GM21786 (cell line): ENCODE measurements at regions not wholly inside any gene's neighbourhood (a gene's known extent, or its start where the extent isn't known, plus 50 kb on each side); places are given as distances from the start of the nearest gene placed in this dataset.
"Not testable (repeated sequence)": the region's sequence is repeated elsewhere in the genome, so short reads cannot be mapped to it uniquely, and the experiment has no call there.

Source experiments
- ATAC-seq: cut with Tn5 transposase; IDR thresholded peaks from one replicate; pipeline ENCODE4 v1.9.1; 2021; ENCODE audit not compliant: unreplicated experiment

- not testable (repeated sequence) for ATAC-seq
Observed at GRCh38 chr16:62780081-62780480, 743.8 kb upstream of the CDH8 start.

GRCh38 chr16:62764572-62764971 is 728.3 kb upstream of the CDH8 start:
- ATAC-seq = no peak

DNA sequence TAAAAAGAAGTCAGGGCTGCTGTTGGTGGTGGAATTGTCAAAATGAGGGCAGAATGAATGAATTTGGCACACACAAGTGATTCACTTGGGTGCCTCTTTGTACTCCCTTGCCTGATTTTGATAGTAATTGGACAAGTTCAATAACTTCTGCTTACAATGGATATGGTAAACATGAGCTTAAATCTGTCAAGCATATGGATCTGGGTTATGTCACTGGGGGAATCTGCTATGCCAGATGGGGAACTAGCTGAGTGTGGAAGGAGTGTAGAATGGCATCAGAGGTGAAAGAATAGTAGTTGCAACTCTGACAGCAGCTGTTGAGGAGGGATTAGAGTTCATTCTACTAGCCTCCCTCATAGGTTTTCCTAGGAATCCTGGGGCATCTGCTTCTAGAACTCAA is 724.2 kb upstream of the CDH8 start:
- ATAC-seq = no peak

- ATAC-seq = no peak
Observed at GRCh38 chr16:62755938-62756337, 719.7 kb upstream of the CDH8 start.

DNA sequence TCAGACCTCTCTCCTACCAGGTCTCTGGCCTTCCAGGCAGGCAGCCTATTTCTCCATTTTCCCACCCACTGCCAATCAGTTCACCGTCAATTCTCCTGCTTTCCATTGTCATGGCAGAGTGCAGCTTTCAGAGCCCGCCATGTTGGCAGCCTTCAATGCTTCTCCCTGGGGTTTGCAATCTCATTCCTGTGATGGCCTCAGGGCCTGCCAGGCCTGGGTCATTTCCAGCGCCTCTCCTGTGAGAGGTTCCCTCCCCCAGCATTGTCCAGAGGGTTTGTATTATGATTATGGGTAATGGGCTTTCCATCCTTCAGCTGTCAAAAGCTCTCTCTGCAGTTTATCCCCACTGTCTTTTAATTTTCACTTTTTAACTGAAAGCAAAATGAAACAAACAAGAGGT is 716.6 kb upstream of the CDH8 start:
- no peak for ATAC-seq

- no peak for ATAC-seq
Observed at GRCh38 chr16:62751218-62751617, 715.0 kb upstream of the CDH8 start.

DNA sequence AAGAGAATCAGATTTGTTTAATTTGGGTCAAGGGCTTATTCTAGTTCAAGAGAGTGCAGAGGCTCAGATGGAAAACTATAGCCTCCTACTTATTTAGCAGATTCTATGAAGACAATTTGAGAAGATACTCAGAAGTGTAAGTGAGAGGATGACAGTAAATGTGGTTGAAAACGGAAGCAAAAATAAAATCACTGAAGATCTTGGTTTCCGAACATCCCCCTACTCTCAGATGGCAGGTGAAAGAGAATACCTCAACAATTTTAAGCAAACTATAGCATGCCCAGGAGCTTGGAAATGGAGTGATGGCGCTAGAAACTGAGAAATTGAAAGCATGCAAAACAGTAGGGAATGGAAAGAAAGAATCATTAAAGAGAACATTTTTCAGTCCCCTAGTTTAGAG is 705.5 kb upstream of the CDH8 start:
- no peak for ATAC-seq

DNA sequence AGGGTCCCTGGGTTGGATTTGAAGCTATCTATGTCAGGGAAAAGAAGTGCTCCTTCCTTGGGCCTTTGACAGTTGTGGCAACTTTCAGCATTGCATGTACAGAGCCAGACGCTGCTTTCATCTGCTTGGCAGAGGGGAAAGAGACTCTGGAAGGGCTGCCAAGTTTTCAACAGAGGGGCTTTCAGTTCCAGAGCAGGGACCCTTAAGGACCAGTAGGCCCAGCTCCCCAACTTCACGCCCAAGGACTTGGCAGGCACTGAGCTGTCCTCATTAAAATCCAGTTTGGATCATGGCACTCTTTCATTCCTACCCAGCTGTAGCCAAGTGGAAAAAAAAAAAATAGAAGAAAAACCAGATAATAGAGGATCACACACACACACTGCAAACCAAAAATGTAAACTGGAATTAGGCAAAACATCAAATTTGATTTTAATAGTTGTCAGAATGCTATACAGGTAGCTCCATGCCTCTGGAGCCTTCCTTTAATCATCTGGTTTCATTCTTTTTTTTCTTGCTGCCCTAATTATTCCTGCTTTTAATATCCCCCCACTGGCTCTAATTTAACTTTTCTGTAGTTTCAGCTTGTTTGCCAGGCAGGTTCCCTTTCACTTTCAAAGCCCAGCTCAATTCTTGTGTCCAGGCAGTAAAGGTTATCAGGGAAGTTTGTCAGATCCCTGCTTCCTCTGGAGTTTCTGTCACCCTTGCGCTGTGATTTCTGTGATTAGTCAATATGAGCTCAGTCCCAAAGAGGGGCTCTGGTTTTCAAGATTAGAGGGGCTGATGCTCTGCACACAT is 702.6 kb upstream of the CDH8 start:
- ATAC-seq = no peak

- ATAC-seq = no peak
Observed at GRCh38 chr16:62732092-62732491, 695.9 kb upstream of the CDH8 start.

GRCh38 chr16:62724670-62725269 is 688.5 kb upstream of the CDH8 start:
- ATAC-seq = not testable (repeated sequence)

DNA sequence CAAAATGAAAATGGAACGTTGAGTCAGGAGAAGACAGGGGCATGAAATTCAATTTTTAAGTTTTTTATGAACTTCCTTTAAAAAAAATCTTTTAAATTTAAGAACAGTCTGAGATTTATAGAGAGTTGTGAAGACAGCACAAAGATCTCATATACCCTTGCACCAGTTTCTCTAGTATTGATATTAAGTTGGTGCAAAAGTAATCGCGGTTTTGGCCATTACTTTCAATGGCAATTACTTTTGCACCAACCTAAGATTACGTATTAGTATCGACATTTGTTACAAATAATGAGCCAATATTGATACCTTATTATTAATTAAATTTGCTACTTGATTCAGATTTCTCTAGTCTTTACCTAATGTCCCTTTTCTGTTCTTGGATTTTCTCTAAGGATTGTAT is 684.4 kb upstream of the CDH8 start:
- ATAC-seq = no peak

GRCh38 chr16:62717026-62717425 is 680.8 kb upstream of the CDH8 start:
- ATAC-seq = no peak

DNA sequence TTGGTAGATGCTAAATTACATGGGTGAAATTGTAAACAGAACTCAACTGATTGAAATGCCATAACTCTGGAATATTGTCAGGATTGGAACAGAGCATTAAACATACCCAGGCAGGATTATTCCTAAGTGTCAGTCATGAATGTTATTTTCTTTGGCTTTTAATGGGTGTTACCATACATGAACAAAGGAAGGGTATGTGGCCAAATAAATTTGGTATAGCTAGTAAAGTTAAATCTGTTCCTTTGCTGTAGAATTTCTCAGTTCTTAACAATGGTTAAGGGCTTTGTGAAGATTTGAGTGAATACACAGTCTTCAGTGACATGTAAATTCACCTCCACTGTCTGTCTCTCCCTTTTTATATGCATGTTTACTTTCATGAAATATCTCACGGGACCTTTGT is 679.5 kb upstream of the CDH8 start:
- ATAC-seq = no peak

- ATAC-seq = no peak
Observed at GRCh38 chr16:62712566-62712965, 676.3 kb upstream of the CDH8 start.

- no peak for ATAC-seq
Observed at GRCh38 chr16:62711797-62712196, 675.6 kb upstream of the CDH8 start.

DNA sequence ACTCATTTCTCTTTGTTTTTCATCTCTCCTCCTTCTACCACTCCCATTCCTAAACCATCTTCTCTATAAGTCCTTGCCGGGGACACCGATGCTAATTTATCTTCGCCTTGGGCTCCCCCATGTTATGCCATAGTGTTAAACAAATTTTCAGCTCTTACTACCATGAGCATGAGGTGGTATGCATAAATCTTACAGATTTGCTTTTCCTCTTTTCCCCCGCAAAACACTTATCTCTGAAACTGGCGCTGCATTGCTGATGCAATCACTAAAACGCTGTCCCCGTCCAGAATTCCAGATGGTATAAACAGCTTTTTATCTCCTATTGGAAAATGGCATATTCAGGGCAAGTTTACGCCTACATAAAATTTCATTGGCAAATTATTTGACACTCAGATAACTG is 673.6 kb upstream of the CDH8 start:
- no peak for ATAC-seq

GRCh38 chr16:62701426-62701825 is 665.2 kb upstream of the CDH8 start:
- no peak for ATAC-seq

DNA sequence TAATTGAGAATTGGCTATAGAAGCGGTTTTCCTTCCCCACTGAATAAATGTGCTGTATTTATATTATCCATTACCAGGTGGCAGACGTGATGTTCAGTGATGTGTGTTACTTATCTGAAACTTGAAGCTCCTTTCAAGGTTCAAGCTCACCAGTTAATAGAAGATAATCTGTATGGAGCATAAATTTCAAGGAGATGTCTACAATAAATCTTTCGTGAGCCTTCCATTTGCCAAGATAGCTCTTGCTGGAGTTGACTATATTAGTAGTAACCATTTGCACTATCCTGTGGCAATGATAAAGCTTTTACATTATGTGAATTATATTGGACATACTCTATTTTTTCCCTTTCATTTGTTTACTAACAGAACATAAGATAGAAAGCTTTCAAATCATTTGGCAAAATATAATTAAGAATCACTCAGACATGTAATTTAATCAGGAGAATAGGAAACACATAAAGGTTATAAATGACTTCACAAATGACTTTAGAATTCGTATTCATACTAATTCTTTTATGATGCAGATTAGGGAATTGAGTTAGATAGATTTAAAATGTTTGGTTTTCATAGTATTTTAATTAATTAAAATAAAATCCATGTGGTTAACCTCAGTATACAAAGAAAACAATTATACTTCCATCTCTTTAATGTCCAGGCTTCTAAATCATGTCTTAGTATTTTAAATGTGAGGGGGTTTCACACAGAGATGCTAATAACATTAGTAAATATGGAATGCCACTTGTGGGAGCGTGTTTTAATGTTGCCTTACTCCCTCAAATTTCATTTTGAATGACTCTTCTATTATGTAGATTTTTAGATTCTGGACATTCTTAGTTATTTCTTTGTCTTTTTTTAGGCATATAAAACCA is 664.4 kb upstream of the CDH8 start:
- ATAC-seq = no peak

DNA sequence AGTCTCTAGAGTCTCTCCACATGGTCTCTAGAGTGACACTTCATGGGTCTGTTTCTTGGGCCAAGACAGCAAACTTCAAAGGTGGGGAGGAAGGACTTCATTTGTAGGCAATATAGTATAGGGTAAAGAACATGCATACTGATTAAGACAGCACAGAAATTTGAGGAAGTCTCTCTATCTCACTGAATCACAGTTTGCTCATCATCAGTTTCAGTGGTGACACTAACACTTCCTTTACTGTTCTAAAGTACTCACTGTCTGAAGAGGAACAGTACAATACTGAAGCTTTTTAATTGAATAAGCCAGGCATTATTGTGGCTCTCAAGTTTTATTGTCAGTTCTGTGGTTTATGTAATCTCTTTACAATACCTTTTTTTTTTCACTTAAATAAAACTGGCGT is 656.4 kb upstream of the CDH8 start:
- no peak for ATAC-seq

DNA sequence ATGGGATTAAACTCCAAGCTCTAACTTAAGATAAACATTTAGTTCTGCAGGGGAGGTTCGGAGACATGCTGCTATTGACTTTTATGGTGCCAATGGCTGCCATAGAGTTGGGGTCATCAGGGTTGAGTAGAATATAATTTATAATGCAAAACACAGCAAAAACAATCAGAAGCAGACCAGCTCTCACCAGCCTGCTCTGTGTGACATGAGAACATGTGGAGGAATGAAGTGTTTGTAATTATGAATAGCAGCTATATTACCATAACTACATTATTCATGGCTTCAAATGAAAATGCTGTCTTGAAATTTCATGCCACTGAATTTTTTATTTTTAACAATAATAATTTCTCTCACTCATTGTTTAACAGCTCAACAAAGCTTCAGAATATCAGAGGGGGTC is 645.6 kb upstream of the CDH8 start:
- no peak for ATAC-seq

GRCh38 chr16:62678796-62679195 is 642.6 kb upstream of the CDH8 start:
- no peak for ATAC-seq

- ATAC-seq = no peak
Observed at GRCh38 chr16:62676306-62676705, 640.1 kb upstream of the CDH8 start.
